Loucy (cell line): ENCODE measurements at regions not wholly inside any gene's neighbourhood (a gene's known extent, or its start where the extent isn't known, plus 50 kb on each side); places are given as distances from the start of the nearest gene placed in this dataset.

Experiments used
- CTCF ChIP-seq: fragments of 200-600 bp; sonication (generic); conservative IDR thresholded peaks from 2 replicates; pipeline ENCODE4 v1.5.1; 2014; ENCODE audit warnings: mild to moderate bottlenecking, antibody characterized with exemption, low read length
- EZH2phosphoT487 ChIP-seq: fragments of 200-600 bp; IDR thresholded peaks from 2 replicates; pipeline ENCODE4 v1.6.1; 2018; ENCODE audit warnings: antibody characterized with exemption, mild to moderate bottlenecking, moderate library complexity, borderline replicate concordance

- TF ChIP-seq CTCF (no peak), EZH2phosphoT487 (no peak)
Measured at GRCh38 chr6:81145506-81145905, 607.0 kb downstream of the TENT5A start.
